Left renal pelvis (tissue), 4 donors: ENCODE measurements at regions not wholly inside any gene's neighbourhood (a gene's known extent, or its start where the extent isn't known, plus 50 kb on each side); places are given as distances from the start of the nearest gene placed in this dataset.
"Not testable (repeated sequence)": the region's sequence is repeated elsewhere in the genome, so short reads cannot be mapped to it uniquely, and the experiment has no call there.

ENCODE experiments used
- DNase-seq, 4 donors: peaks; one replicate each; pipeline ENCODE4 v3.0.0-alpha.2; 2013; ENCODE audit warnings: low read depth in 4 of 4, low spot score in 3 of 4

DNA sequence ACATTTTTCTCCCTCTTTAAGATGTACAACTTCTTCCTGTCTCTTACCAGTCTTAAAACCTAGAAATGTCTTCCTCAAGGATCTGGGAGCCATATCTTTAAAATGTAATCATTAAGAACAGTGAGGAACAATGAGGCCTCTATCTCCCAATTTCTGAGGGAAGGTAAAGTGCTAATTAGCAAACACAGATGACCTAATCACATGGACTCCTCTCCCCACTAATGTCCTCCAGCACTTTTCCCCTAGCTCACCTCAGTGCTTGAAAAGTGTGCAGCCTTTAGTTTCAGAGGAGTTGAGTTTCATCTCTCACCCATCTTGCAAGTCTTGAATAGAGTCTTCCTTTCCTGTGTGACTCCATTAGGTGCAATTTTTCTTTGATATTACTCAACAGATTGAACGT is 771.0 kb downstream of the PDCD6IP start:
- DNase-seq: no peak

- DNase-seq: no peak
Observed at GRCh38 chr3:34570916-34571705, 772.7 kb downstream of the PDCD6IP start.

GRCh38 chr3:34571714-34572113 is 773.3 kb downstream of the PDCD6IP start:
- no peak for DNase-seq

- DNase-seq: no peak
Observed at GRCh38 chr3:34575776-34576175, 777.3 kb downstream of the PDCD6IP start.

GRCh38 chr3:34582055-34582454 is 783.6 kb downstream of the PDCD6IP start:
- DNase-seq: no peak

DNA sequence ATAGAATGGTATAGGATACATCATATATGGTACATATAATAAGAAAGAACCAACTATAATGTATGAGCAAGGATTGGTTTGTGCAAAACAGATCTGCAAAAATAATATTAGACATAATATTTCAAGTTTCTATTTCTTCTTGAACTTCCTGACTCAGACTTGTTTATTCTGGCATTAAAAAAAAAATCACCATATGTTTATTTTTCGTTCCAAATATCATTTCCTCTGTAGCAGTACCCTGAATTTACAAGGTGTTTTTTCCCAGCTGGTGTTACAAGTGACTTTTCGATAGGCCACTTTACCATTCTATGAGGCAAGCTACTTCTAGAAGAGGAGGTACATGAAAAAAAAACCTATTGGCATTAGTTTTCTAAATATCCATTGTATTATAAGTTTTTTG is 785.0 kb downstream of the PDCD6IP start:
- no peak for DNase-seq

DNA sequence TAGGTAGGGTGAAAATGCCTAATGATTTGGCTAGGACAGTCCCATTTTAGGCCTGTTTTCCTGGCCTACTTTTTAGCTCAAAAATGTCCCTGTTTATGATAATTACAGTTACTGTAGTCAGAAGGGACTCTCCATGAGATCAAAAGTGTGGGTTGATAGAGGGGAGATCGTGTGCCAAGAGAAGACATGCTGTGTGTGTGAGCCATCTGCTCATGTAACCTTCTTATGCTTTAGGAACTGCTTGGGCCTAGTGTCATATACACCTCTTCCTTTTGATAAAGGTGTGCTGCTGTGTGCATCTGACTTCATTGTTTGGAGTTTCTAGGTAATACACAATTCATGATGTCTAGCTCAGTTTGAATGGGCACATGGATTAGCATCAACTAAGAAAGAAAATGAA is 786.5 kb downstream of the PDCD6IP start:
- no peak for DNase-seq

DNA sequence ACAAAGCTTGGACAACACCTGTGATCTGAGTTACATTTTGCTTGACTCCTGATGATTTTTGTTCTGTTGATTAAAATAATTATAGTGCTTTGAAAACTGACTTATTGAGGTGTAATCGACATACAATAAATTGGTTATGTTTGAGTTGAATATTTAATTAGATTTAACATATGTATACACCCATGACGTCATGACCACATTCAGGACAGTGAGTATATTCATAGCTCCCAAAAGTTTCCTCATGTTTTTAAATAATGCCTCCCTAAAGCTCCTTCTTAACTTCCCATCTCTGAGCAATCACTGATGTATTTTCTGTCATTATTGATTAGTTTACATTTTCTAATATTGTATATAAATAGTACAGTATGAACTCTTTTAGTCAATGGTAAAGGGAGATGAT is 801.2 kb downstream of the PDCD6IP start:
- no peak for DNase-seq

GRCh38 chr3:34619990-34620389 is 821.6 kb downstream of the PDCD6IP start:
- no peak for DNase-seq

DNA sequence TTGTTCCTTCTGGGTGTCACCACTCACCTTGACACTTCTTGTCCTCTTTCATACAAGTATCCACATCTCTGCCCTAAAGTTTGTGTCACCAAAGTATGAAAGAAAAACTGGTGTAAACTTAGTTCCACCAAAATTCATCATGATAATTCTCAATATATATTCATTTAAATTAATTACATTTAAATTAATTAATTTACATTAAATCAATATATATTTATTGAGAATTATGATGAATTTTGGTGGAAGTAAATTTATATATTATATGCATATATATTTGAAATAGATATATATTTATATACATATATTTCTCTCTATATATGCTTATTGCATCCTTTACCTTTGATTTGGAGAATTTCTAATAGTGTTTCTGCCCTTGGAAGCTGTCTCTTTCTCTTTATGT is 828.3 kb downstream of the PDCD6IP start:
- DNase-seq: no peak

- no peak for DNase-seq
Observed at GRCh38 chr3:34634939-34635338, 836.5 kb downstream of the PDCD6IP start.

DNA sequence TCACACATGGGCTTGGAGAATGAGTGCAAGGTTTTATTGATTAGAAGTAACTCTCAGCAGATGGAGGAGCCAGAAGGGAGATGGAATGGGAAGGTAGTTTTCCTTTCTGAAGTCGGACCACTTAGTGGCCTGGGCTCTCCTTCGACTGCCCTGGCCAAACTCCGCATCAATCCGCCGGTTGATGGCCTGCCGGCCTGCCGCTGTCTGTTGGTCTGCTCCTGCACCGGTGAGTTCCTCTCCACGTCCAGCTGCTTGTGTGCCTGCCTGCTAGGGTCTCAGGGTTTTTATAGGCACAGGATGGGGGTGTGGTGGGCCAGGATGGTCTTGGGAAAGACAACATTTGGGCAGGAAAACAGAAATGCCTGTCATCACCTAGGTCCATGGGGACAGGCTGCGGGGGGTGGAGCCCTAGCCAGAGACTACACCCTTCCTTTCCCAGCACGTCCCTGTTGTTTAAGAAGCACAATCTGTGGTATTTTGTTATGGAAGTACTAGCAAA is 837.0 kb downstream of the PDCD6IP start:
- no peak for DNase-seq

GRCh38 chr3:34646911-34647460 is 848.6 kb downstream of the PDCD6IP start:
- no peak for DNase-seq

- DNase-seq: no peak
Observed at GRCh38 chr3:34650131-34650530, 851.7 kb downstream of the PDCD6IP start.

DNA sequence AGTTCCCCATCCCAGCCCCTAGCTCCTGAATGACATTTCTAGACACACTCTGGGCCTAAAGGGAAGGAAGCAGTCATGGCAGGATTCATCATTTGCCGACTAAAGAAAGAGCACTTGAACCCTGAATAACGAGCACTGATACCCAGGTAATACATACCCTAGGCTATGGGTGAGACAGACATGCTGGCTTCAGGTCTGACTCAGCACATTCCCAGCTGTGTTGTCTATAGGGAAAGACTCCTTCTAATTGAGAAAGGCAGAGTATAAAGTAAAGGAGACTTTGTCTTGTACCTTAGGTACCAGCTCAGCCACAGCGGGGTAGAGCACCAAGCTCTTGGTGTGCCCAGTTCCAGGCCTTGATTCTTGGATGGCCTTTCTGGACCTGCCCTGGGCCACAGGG is 870.5 kb downstream of the PDCD6IP start:
- DNase-seq: no peak

- DNase-seq: no peak
Observed at GRCh38 chr3:34669490-34669889, 871.1 kb downstream of the PDCD6IP start.

GRCh38 chr3:34675383-34676120 is 877.1 kb downstream of the PDCD6IP start:
- DNase-seq: no peak

DNA sequence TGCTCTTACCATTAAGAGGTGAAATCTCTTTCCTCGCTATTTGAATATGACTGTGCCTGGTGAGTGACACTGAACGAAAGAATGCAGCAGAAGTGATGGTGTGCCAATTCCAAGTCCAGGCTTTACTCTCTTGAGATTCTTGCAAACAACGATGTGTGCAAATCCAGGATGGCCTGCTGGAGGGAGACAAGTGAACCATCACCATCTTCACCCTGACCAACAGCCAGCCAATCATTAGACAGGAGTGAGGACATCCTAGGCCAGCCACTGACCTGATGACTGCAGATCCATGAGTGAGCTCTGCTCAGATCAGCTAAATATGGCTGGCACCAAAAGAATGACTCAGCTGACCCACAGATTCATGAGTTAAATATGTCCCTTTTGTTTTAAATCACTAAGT is 878.0 kb downstream of the PDCD6IP start:
- no peak for DNase-seq

DNA sequence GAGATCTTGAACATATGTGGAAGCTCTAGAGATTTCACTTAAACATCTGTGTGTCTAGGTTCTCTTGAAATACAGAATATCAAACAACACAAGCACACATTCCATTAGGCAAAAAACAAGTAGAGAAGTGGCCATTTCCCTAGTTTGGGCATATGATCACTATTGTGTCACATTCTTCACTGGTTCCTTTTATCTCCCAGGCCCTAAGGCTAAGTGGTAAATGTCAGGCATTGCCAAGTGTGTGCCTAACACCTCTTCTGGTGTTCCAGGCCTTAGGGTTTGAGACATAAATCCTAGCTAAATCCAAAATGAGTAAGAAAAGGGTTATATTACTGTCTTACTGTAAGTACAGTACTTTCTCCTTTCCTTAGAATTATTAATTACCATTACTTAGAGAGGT is 880.1 kb downstream of the PDCD6IP start:
- DNase-seq: no peak

GRCh38 chr3:34679055-34679454 is 880.6 kb downstream of the PDCD6IP start:
- not testable (repeated sequence) for DNase-seq

DNA sequence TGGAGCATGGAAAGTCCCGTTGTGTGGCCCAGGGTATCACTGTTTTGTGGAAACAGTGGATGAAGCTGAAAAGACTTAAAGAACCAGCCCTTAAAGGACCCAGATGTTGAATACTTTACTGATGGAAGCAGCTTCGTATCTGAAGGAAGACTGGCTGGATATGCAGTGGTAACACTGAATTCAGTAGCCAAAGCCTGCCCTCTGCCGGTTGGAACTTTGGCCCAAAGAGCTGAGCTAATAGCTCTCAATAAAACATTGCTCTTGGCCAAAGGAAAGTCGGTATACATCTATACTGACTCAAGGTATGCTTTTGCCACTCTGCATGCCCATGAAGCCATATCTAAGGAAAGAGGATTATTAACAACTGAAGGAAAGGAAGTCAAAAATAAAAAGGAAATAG is 885.4 kb downstream of the PDCD6IP start:
- peak; percentile 7 to 39 (median 17) for DNase-seq

DNA sequence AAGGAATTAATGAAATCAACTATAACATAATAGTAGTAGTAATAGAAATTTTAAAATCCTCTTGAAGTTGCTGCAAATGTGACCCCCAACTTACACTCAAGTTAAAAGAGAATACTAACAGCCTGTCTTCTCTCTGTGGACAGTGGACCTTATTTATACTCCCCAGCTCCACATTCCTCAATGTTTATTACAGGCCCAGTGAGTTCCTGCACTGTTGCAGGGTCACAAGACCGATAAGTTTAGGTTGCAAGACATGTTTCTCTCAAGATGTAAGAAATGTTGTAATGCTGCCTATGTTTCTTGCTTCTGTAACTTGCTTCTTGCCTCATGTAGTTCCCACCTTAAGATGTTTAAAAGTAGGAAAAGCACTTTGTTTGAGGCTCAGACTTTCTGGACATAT is 888.1 kb downstream of the PDCD6IP start:
- no peak for DNase-seq
